ENCODE measurements at regions not wholly inside any gene's neighbourhood (a gene's known extent, or its start where the extent isn't known, plus 50 kb on each side); places are given as distances from the start of the nearest gene placed in this dataset.

GRCh38 chr10:8194050-8194449, 139.6 kb downstream of the GATA3 start:
- TF ChIP-seq CTCF (IDR thresholded peaks at IDR 0.05; ENCODE audit: poor library complexity) (no peak), EZH2 (IDR thresholded peaks at IDR 0.05; ENCODE audit: borderline replicate concordance) (no peak), EZH2phosphoT487 (IDR thresholded peaks at IDR 0.05; ENCODE audit: low read depth, severe bottlenecking, unreplicated experiment) (no peak)
- Histone ChIP-seq H3K27ac (no peak overlapping the region), H3K79me2 (no peaks in the 10 kb centered on the region), H2AFZ (no peak overlapping the region), H3K9me3 (ENCODE audit: low read depth) (no peaks in the 10 kb centered on the region), H3K27me3 (no peaks in the 10 kb centered on the region), H4K20me1 (ENCODE audit: insufficient read depth, poor library complexity, severe bottlenecking) (no peaks in the 10 kb centered on the region), H3K4me2 (no peak overlapping the region), H3K9me2 (replicated peaks; ENCODE audit: insufficient read depth) (no peaks in the 10 kb centered on the region), H3K36me3 (replicated peaks; ENCODE audit: insufficient read depth, low read depth) (no peaks in the 10 kb centered on the region), H3K4me3 (no peak overlapping the region), H3K4me1 (ENCODE audit: insufficient read depth) (no peaks in the 10 kb centered on the region)
- WGBS (ENCODE audit: low lambda C conversion rate, missing lambda C conversion rate), result 81% methylated on average over 7 of the region's 7 CpGs
- no peak for DNase-seq (ENCODE audit: low spot score)

GRCh38 chr10:8206882-8207281, 152.4 kb downstream of the GATA3 start:
- Histone ChIP-seq H3K9me2 (replicated peaks; ENCODE audit: insufficient read depth) (no peaks in the 10 kb centered on the region), H3K4me2 (no peak overlapping the region), H3K27ac (no peak overlapping the region), H3K9me3 (ENCODE audit: low read depth) (no peaks in the 10 kb centered on the region), H3K36me3 (replicated peaks; ENCODE audit: insufficient read depth, low read depth) (no peaks in the 10 kb centered on the region), H3K4me1 (ENCODE audit: insufficient read depth) (no peaks in the 10 kb centered on the region), H3K79me2 (no peaks in the 10 kb centered on the region), H3K4me3 (no peak overlapping the region), H4K20me1 (ENCODE audit: insufficient read depth, poor library complexity, severe bottlenecking) (no peaks in the 10 kb centered on the region), H2AFZ (no peak overlapping the region), H3K27me3 (no peaks in the 10 kb centered on the region)
- TF ChIP-seq EZH2phosphoT487 (IDR thresholded peaks at IDR 0.05; ENCODE audit: low read depth, severe bottlenecking, unreplicated experiment), result no peak
- no peak for TF ChIP-seq CTCF (IDR thresholded peaks at IDR 0.05; ENCODE audit: poor library complexity)
- TF ChIP-seq EZH2 (IDR thresholded peaks at IDR 0.05; ENCODE audit: borderline replicate concordance), result no peak
- DNase-seq (ENCODE audit: low spot score), result no peak

- H3K4me2 ChIP-seq, result no peak overlapping the region
- no peaks in the 10 kb centered on the region for H3K79me2 ChIP-seq
- H3K27ac ChIP-seq, result no peak overlapping the region
- H4K20me1 ChIP-seq (ENCODE audit: insufficient read depth, poor library complexity, severe bottlenecking), result no peaks in the 10 kb centered on the region
- no peak overlapping the region for H3K4me3 ChIP-seq
- no peaks in the 10 kb centered on the region for H3K4me1 ChIP-seq (ENCODE audit: insufficient read depth)
- no peaks in the 10 kb centered on the region for H3K9me2 ChIP-seq (replicated peaks; ENCODE audit: insufficient read depth)
- no peak overlapping the region for H2AFZ ChIP-seq
- no peaks in the 10 kb centered on the region for H3K27me3 ChIP-seq
- no peak for TF ChIP-seq EZH2phosphoT487 (IDR thresholded peaks at IDR 0.05; ENCODE audit: low read depth, severe bottlenecking, unreplicated experiment)
- no peak for TF ChIP-seq CTCF (IDR thresholded peaks at IDR 0.05; ENCODE audit: poor library complexity)
- no peak for DNase-seq (ENCODE audit: low spot score)
- H3K36me3 ChIP-seq (replicated peaks; ENCODE audit: insufficient read depth, low read depth), result no peaks in the 10 kb centered on the region
- 88% methylated on average over 4 of the region's 4 CpGs for WGBS (ENCODE audit: low lambda C conversion rate, missing lambda C conversion rate)
- no peaks in the 10 kb centered on the region for H3K9me3 ChIP-seq (ENCODE audit: low read depth)
Observed at GRCh38 chr10:8211631-8212030, 157.1 kb downstream of the GATA3 start.

GRCh38 chr10:8213735-8214134, 159.2 kb downstream of the GATA3 start:
- 93% methylated on average over 2 of the region's 2 CpGs for WGBS (ENCODE audit: low lambda C conversion rate, missing lambda C conversion rate)
- no peak for TF ChIP-seq EZH2phosphoT487 (IDR thresholded peaks at IDR 0.05; ENCODE audit: low read depth, severe bottlenecking, unreplicated experiment)
- TF ChIP-seq EZH2 (IDR thresholded peaks at IDR 0.05; ENCODE audit: borderline replicate concordance), result no peak
- TF ChIP-seq CTCF (IDR thresholded peaks at IDR 0.05; ENCODE audit: poor library complexity), result no peak
- no peak for DNase-seq (ENCODE audit: low spot score)

More at GRCh38 chr10:8213735-8214134, 159.2 kb downstream of the GATA3 start:
- Histone ChIP-seq H2AFZ (no peak overlapping the region), H3K9me2 (replicated peaks; ENCODE audit: insufficient read depth) (no peaks in the 10 kb centered on the region), H3K27me3 (no peaks in the 10 kb centered on the region), H3K4me3 (no peak overlapping the region), H4K20me1 (ENCODE audit: insufficient read depth, poor library complexity, severe bottlenecking) (no peaks in the 10 kb centered on the region), H3K4me1 (ENCODE audit: insufficient read depth) (no peaks in the 10 kb centered on the region), H3K4me2 (no peak overlapping the region), H3K9me3 (ENCODE audit: low read depth) (no peaks in the 10 kb centered on the region), H3K79me2 (no peaks in the 10 kb centered on the region), H3K27ac (no peak overlapping the region), H3K36me3 (replicated peaks; ENCODE audit: insufficient read depth, low read depth) (no peaks in the 10 kb centered on the region)
